Upper lobe of right lung (tissue), 1 donor: ENCODE measurements at regions not wholly inside any gene's neighbourhood (a gene's known extent, or its start where the extent isn't known, plus 50 kb on each side); places are given as distances from the start of the nearest gene placed in this dataset.

ENCODE experiments used
- ATAC-seq: fragments of 200-7000 bp; cut with Tn5 transposase; one replicate; pipeline ENCODE4 v1.9.1; 2020; ENCODE audit warnings: mild to moderate bottlenecking, moderate library complexity
- DNase-seq: peaks from one replicate; pipeline ENCODE4 v3.0.0-alpha.2; 2020
- H3K27ac ChIP-seq: fragments of 200-600 bp; one replicate; pipeline ENCODE4 v1.8.0; 2022
- H3K27me3 ChIP-seq: fragments of 200-600 bp; one replicate; pipeline ENCODE4 v1.8.0; 2022; ENCODE audit warnings: mild to moderate bottlenecking
- H3K36me3 ChIP-seq: fragments of 200-600 bp; one replicate; pipeline ENCODE4 v1.8.0; 2022
- H3K4me1 ChIP-seq: fragments of 200-600 bp; one replicate; pipeline ENCODE4 v1.8.0; 2022
- H3K4me3 ChIP-seq: fragments of 200-600 bp; one replicate; pipeline ENCODE4 v1.8.0; 2022; ENCODE audit warnings: mild to moderate bottlenecking
- H3K9me3 ChIP-seq: fragments of 200-600 bp; one replicate; pipeline ENCODE4 v1.8.0; 2022
- CTCF ChIP-seq: fragments of 200-600 bp; IDR thresholded peaks from one replicate; pipeline ENCODE4 v1.8.0; 2022; ENCODE audit warnings: antibody characterized with exemption
- intact Hi-C: fragments of 100-400 bp; cut with DNase I; formaldehyde crosslinking; loops from one replicate; pipeline ENCODE4 v1.11.0; 2022
- donor health status: DM: no; HTN: yes; CAD: no; lungs with severe emphysema.

GRCh38 chr21:34003428-34003827 is 70.0 kb upstream of the MRPS6 start:
- H3K27me3 ChIP-seq: no peaks in the 10 kb centered on the region
- TF ChIP-seq CTCF: no peak

GRCh38 chr21:34000375-34000774 is 73.0 kb upstream of the MRPS6 start:
- H3K27me3 ChIP-seq: no peaks in the 10 kb centered on the region
- ATAC-seq (no peak), DNase-seq (no peak)
- TF ChIP-seq CTCF: no peak
- H3K27ac ChIP-seq: no peak overlapping the region
- intact Hi-C loops: no loop called here
- no peaks in the 10 kb centered on the region for H3K9me3 ChIP-seq
- H3K4me1 ChIP-seq: no peaks in the 10 kb centered on the region
- no peak overlapping the region for H3K4me3 ChIP-seq
- H3K36me3 ChIP-seq: no peaks in the 10 kb centered on the region

More at GRCh38 chr21:34003428-34003827, 70.0 kb upstream of the MRPS6 start:
- intact Hi-C loops: no loop called here
- H3K4me3 ChIP-seq: no peak overlapping the region
- no peaks in the 10 kb centered on the region for H3K4me1 ChIP-seq
- H3K9me3 ChIP-seq: no peaks in the 10 kb centered on the region
- ATAC-seq: no peak
- DNase-seq: no peak
- no peaks in the 10 kb centered on the region for H3K36me3 ChIP-seq
- H3K27ac ChIP-seq: no peak overlapping the region

GRCh38 chr21:33998809-33999208 is 74.6 kb upstream of the MRPS6 start:
- TF ChIP-seq CTCF: no peak
- H3K9me3 ChIP-seq: no peaks in the 10 kb centered on the region
- ATAC-seq (no peak), DNase-seq (no peak)
- H3K36me3 ChIP-seq: no peaks in the 10 kb centered on the region
- no peak overlapping the region for H3K4me3 ChIP-seq
- intact Hi-C loops: no loop called here
- H3K4me1 ChIP-seq: no peaks in the 10 kb centered on the region
- H3K27ac ChIP-seq: no peak overlapping the region
- H3K27me3 ChIP-seq: no peaks in the 10 kb centered on the region

GRCh38 chr21:33998402-33998801 is 75.0 kb upstream of the MRPS6 start:
- H3K27ac ChIP-seq: no peak overlapping the region
- intact Hi-C loops: no loop called here

GRCh38 chr21:33997436-33997835 is 75.9 kb upstream of the MRPS6 start:
- ATAC-seq (no peak), DNase-seq (no peak)
- intact Hi-C loops: no loop called here
- no peaks in the 10 kb centered on the region for H3K27me3 ChIP-seq
- no peak overlapping the region for H3K27ac ChIP-seq
- no peak for TF ChIP-seq CTCF
- H3K36me3 ChIP-seq: no peaks in the 10 kb centered on the region
- H3K9me3 ChIP-seq: no peaks in the 10 kb centered on the region
- H3K4me3 ChIP-seq: no peak overlapping the region
- H3K4me1 ChIP-seq: no peaks in the 10 kb centered on the region

More at GRCh38 chr21:33998402-33998801, 75.0 kb upstream of the MRPS6 start:
- DNase-seq: no peak
- no peak for ATAC-seq
- H3K36me3 ChIP-seq: no peaks in the 10 kb centered on the region
- no peaks in the 10 kb centered on the region for H3K4me1 ChIP-seq
- no peaks in the 10 kb centered on the region for H3K9me3 ChIP-seq
- no peak for TF ChIP-seq CTCF
- no peaks in the 10 kb centered on the region for H3K27me3 ChIP-seq
- H3K4me3 ChIP-seq: no peak overlapping the region

GRCh38 chr21:33994373-33994772 is 78.8 kb upstream of the ATP5PO start:
- no peaks in the 10 kb centered on the region for H3K27me3 ChIP-seq
- ATAC-seq (no peak), DNase-seq (no peak)
- no peak overlapping the region for H3K4me3 ChIP-seq
- H3K36me3 ChIP-seq: no peaks in the 10 kb centered on the region
- H3K27ac ChIP-seq: no peak overlapping the region
- no peaks in the 10 kb centered on the region for H3K4me1 ChIP-seq
- no peak for TF ChIP-seq CTCF
- no peaks in the 10 kb centered on the region for H3K9me3 ChIP-seq
- intact Hi-C loops: no loop called here
